GM23338 (cell line): ENCODE measurements at regions not wholly inside any gene's neighbourhood (a gene's known extent, or its start where the extent isn't known, plus 50 kb on each side); places are given as distances from the start of the nearest gene placed in this dataset.
A peak's percentile ranks its signal among the peaks of the same experiment; 100 is the strongest.

Experiments
- ATAC-seq: fragments of 200-7000 bp; cut with Tn5 transposase; 3 replicates; pipeline ENCODE4 v1.9.1; 2020
- DNase-seq: peaks from one replicate; pipeline ENCODE4 v3.0.0-alpha.2; 2015; ENCODE audit warnings: low spot score
- H2AFZ ChIP-seq: fragments of 200-600 bp; sonication (generic); 2 replicates; pipeline ENCODE4 v1.8.0; 2016; ENCODE audit warnings: antibody characterized with exemption, mild to moderate bottlenecking, moderate library complexity
- H3F3A ChIP-seq: fragments of 200-600 bp; sonication (generic); replicated peaks from 2 replicates; pipeline ENCODE4 v1.8.0; 2017; ENCODE audit warnings: antibody characterized with exemption, mixed run types, low read depth
- H3K27ac ChIP-seq: fragments of 200-600 bp; sonication (generic); 2 replicates; pipeline ENCODE4 v1.6.1; 2016; ENCODE audit warnings: low read depth
- H3K27me3 ChIP-seq: fragments of 200-600 bp; sonication (generic); 2 replicates; pipeline ENCODE4 v1.8.0; 2016; ENCODE audit warnings: mild to moderate bottlenecking, mixed run types, moderate library complexity; ENCODE audit not compliant: insufficient read depth
- H3K36me3 ChIP-seq: fragments of 200-600 bp; sonication (generic); 2 replicates; pipeline ENCODE4 v1.8.0; 2016; ENCODE audit warnings: mild to moderate bottlenecking; ENCODE audit not compliant: insufficient read depth
- H3K4me1 ChIP-seq: fragments of 200-600 bp; sonication (generic); 2 replicates; pipeline ENCODE4 v1.8.0; 2016; ENCODE audit warnings: mild to moderate bottlenecking, moderate library complexity; ENCODE audit not compliant: insufficient read depth
- H3K4me2 ChIP-seq: fragments of 200-600 bp; sonication (generic); 2 replicates; pipeline ENCODE4 v1.7.1; 2017; ENCODE audit warnings: mixed run types
- H3K4me3 ChIP-seq: fragments of 200-600 bp; sonication (generic); 2 replicates; pipeline ENCODE4 v1.6.1; 2016; ENCODE audit warnings: mixed run types
- H3K79me2 ChIP-seq: fragments of 200-600 bp; sonication (generic); replicated peaks from 2 replicates; pipeline ENCODE4 v1.8.0; 2017; ENCODE audit warnings: mild to moderate bottlenecking; ENCODE audit not compliant: insufficient read depth
- H3K9me2 ChIP-seq: fragments of 200-600 bp; sonication (generic); 2 replicates; pipeline ENCODE4 v1.8.0; 2017; ENCODE audit not compliant: insufficient read depth
- H4K20me1 ChIP-seq: fragments of 200-600 bp; sonication (generic); replicated peaks from 2 replicates; pipeline ENCODE4 v1.8.0; 2017; ENCODE audit warnings: mild to moderate bottlenecking; ENCODE audit not compliant: insufficient read depth
- H3K27ac Mint-ChIP-seq: 2 replicates; pipeline ENCODE4 v1.8.0; 2020; ENCODE audit warnings: inconsistent platforms, mild to moderate bottlenecking, moderate library complexity, mixed read lengths
- H3K27me3 Mint-ChIP-seq: 3 replicates; pipeline ENCODE4 v1.8.0; 2022; ENCODE audit warnings: low read depth, mild to moderate bottlenecking, moderate library complexity, mixed read lengths, inconsistent platforms; ENCODE audit not compliant: insufficient read depth, poor library complexity
- H3K36me3 Mint-ChIP-seq: 3 replicates; pipeline ENCODE4 v1.8.0; 2021; ENCODE audit warnings: low read depth, mild to moderate bottlenecking, inconsistent platforms, moderate library complexity, mixed read lengths
- H3K4me1 Mint-ChIP-seq: 3 replicates; pipeline ENCODE4 v1.8.0; 2020; ENCODE audit warnings: mild to moderate bottlenecking, inconsistent platforms, mixed read lengths
- H3K4me3 Mint-ChIP-seq: 3 replicates; pipeline ENCODE4 v1.8.0; 2021; ENCODE audit warnings: moderate library complexity, mild to moderate bottlenecking, inconsistent platforms, mixed read lengths
- H3K9me3 Mint-ChIP-seq: 3 replicates; pipeline ENCODE4 v1.8.0; 2020; ENCODE audit warnings: moderate library complexity, mild to moderate bottlenecking, inconsistent platforms, mixed read lengths
- EZH2phosphoT487 ChIP-seq: fragments of 200-600 bp; sonication (generic); IDR thresholded peaks from one replicate; pipeline ENCODE4 v1.8.1; 2018; ENCODE audit warnings: antibody characterized with exemption; ENCODE audit not compliant: unreplicated experiment
- JUNB ChIP-seq: IDR thresholded peaks from one replicate; pipeline ENCODE4 v1.6.1; 2016; ENCODE audit warnings: antibody characterized with exemption; ENCODE audit not compliant: unreplicated experiment
- NANOG ChIP-seq: IDR thresholded peaks from 2 replicates; pipeline ENCODE4 v1.6.1; 2016; ENCODE audit warnings: antibody characterized with exemption, borderline replicate concordance
- ZNF114 ChIP-seq: fragments of 250-450 bp; sonication (Bioruptor Pico); IDR thresholded peaks from 2 replicates; pipeline ENCODE4 v1.5.0; 2020; ENCODE audit warnings: mild to moderate bottlenecking, moderate library complexity
- TF ChIP-seq, protein P1 (sequence below): fragments of 250-450 bp; sonication (Bioruptor Pico); IDR thresholded peaks from 2 replicates; pipeline ENCODE4 v1.5.0; 2020; ENCODE audit warnings: mild to moderate bottlenecking, moderate library complexity
- TF ChIP-seq, protein P2 (sequence below), 2 experiments: fragments of 200-600 bp in 1 of 2; sonication (generic) in 1 of 2; conservative IDR thresholded peaks; 2 replicates each; pipeline versions ENCODE4 v1.5.1 to v1.6.1; 2016 to 2017; ENCODE audit warnings: antibody characterized with exemption in 2 of 2, low read depth in 2 of 2, mild to moderate bottlenecking in 2 of 2, moderate library complexity in 1 of 2
- TF ChIP-seq, protein P3 (sequence below): IDR thresholded peaks from 2 replicates; pipeline ENCODE4 v1.6.1; 2016; ENCODE audit warnings: antibody characterized with exemption

DNA sequence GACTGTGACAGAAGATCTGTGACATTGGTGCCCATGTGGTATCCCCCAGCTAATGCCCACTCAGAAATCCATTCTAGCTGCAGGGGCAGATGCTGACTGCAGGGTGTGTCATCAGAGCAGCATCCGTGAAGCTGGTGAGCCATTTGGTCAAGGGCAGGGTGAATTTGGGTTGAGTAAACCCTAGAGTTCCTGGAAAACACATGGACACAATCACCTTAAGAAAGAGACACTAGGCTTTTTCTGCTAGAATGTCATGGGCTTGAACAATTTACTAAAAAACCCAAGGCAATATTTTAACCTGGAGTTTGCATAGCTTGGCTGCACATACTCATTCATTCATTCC, 100.0 kb downstream of the ADAMTS15 start (continued):
- TF ChIP-seq, protein P1, sequence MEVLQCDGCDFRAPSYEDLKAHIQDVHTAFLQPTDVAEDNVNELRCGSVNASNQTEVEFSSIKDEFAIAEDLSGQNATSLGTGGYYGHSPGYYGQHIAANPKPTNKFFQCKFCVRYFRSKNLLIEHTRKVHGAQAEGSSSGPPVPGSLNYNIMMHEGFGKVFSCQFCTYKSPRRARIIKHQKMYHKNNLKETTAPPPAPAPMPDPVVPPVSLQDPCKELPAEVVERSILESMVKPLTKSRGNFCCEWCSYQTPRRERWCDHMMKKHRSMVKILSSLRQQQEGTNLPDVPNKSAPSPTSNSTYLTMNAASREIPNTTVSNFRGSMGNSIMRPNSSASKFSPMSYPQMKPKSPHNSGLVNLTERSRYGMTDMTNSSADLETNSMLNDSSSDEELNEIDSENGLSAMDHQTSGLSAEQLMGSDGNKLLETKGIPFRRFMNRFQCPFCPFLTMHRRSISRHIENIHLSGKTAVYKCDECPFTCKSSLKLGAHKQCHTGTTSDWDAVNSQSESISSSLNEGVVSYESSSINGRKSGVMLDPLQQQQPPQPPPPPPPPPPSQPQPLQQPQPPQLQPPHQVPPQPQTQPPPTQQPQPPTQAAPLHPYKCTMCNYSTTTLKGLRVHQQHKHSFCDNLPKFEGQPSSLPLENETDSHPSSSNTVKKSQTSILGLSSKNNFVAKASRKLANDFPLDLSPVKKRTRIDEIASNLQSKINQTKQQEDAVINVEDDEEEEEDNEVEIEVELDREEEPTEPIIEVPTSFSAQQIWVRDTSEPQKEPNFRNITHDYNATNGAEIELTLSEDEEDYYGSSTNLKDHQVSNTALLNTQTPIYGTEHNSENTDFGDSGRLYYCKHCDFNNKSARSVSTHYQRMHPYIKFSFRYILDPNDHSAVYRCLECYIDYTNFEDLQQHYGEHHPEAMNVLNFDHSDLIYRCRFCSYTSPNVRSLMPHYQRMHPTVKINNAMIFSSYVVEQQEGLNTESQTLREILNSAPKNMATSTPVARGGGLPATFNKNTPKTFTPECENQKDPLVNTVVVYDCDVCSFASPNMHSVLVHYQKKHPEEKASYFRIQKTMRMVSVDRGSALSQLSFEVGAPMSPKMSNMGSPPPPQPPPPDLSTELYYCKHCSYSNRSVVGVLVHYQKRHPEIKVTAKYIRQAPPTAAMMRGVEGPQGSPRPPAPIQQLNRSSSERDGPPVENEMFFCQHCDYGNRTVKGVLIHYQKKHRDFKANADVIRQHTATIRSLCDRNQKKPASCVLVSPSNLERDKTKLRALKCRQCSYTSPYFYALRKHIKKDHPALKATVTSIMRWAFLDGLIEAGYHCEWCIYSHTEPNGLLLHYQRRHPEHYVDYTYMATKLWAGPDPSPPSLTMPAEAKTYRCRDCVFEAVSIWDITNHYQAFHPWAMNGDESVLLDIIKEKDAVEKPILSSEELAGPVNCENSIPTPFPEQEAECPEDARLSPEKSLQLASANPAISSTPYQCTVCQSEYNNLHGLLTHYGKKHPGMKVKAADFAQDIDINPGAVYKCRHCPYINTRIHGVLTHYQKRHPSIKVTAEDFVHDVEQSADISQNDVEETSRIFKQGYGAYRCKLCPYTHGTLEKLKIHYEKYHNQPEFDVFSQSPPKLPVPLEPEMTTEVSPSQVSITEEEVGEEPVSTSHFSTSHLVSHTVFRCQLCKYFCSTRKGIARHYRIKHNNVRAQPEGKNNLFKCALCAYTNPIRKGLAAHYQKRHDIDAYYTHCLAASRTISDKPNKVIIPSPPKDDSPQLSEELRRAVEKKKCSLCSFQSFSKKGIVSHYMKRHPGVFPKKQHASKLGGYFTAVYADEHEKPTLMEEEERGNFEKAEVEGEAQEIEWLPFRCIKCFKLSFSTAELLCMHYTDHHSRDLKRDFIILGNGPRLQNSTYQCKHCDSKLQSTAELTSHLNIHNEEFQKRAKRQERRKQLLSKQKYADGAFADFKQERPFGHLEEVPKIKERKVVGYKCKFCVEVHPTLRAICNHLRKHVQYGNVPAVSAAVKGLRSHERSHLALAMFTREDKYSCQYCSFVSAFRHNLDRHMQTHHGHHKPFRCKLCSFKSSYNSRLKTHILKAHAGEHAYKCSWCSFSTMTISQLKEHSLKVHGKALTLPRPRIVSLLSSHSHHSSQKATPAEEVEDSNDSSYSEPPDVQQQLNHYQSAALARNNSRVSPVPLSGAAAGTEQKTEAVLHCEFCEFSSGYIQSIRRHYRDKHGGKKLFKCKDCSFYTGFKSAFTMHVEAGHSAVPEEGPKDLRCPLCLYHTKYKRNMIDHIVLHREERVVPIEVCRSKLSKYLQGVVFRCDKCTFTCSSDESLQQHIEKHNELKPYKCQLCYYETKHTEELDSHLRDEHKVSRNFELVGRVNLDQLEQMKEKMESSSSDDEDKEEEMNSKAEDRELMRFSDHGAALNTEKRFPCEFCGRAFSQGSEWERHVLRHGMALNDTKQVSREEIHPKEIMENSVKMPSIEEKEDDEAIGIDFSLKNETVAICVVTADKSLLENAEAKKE: no peak
- TF ChIP-seq EZH2phosphoT487 (no peak), ZNF114 (CRISPR knock-in tag) (no peak), JUNB (no peak), NANOG (no peak)
- TF ChIP-seq, protein P2, sequence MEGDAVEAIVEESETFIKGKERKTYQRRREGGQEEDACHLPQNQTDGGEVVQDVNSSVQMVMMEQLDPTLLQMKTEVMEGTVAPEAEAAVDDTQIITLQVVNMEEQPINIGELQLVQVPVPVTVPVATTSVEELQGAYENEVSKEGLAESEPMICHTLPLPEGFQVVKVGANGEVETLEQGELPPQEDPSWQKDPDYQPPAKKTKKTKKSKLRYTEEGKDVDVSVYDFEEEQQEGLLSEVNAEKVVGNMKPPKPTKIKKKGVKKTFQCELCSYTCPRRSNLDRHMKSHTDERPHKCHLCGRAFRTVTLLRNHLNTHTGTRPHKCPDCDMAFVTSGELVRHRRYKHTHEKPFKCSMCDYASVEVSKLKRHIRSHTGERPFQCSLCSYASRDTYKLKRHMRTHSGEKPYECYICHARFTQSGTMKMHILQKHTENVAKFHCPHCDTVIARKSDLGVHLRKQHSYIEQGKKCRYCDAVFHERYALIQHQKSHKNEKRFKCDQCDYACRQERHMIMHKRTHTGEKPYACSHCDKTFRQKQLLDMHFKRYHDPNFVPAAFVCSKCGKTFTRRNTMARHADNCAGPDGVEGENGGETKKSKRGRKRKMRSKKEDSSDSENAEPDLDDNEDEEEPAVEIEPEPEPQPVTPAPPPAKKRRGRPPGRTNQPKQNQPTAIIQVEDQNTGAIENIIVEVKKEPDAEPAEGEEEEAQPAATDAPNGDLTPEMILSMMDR (conservative IDR thresholded peaks at IDR 0.05; ENCODE audit: low read depth in 2 of 2): no peak

DNA sequence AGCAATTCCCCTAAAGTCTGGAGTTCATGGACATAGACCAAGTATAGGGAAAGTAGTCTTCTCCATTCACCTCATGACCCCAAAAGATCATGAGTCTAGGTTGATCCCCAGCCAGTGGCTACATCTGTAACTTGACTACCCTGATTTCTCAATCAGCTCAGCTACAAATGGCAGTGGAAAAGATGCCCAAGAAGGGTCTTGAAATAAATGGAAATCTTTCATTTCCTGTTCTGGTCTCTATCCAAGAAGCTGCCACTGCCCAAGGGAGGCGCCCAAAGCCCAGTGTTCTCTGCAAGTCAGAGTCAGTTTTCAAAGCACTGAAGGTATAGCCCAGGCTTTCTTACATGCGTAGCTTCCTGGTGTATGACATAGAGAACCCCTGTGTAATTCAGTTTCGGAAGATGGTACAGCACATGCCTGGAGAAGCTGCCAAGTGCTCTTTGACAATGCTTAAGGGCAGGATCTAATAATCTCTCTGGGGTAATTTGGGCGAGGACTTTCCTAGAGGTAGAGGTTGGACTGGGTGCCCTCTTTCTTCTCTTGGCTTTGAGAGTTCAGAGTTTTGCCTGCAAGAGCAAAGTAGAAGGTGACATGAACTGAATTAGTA, 101.1 kb downstream of the ADAMTS15 start:
- Mint-ChIP-seq H3K4me3 (no peak overlapping the region), H3K27ac (no peak overlapping the region), H3K27me3 (peaks cover 2% of the 10 kb centered on the region), H3K9me3 (no peaks in the 10 kb centered on the region), H3K36me3 (no peaks in the 10 kb centered on the region), H3K4me1 (peaks cover 6% of the 10 kb centered on the region; the same call in 2 of the 3 replicates)
- TF ChIP-seq, protein P2 (conservative IDR thresholded peaks at IDR 0.05; ENCODE audit: low read depth in 2 of 2): peak; percentile 33 to 52; a peak in 3 of 4 replicates
- TF ChIP-seq, protein P3, sequence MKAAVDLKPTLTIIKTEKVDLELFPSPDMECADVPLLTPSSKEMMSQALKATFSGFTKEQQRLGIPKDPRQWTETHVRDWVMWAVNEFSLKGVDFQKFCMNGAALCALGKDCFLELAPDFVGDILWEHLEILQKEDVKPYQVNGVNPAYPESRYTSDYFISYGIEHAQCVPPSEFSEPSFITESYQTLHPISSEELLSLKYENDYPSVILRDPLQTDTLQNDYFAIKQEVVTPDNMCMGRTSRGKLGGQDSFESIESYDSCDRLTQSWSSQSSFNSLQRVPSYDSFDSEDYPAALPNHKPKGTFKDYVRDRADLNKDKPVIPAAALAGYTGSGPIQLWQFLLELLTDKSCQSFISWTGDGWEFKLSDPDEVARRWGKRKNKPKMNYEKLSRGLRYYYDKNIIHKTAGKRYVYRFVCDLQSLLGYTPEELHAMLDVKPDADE: no peak
- 0 out of 2 replicates have a peak, but pooled peaks cover 1% of the 10 kb centered on the region for H3K9me2 ChIP-seq
- no peak; the same call in 2 of the 3 replicates for ATAC-seq
- H3K36me3 ChIP-seq: no peaks in the 10 kb centered on the region
- peaks cover 13% of the 10 kb centered on the region; the same call in 1 of the 2 replicates for H3K4me1 ChIP-seq
- peak; percentile 27 for DNase-seq
- no peaks in the 10 kb centered on the region for H3K79me2 ChIP-seq
- H3K27me3 ChIP-seq: no peaks in the 10 kb centered on the region
- no peak overlapping the region for H3K4me2 ChIP-seq
- H3K27ac ChIP-seq: no peak overlapping the region
- no peak overlapping the region for H3K4me3 ChIP-seq
- no peak overlapping the region for H2AFZ ChIP-seq
- H4K20me1 ChIP-seq: no peaks in the 10 kb centered on the region
- H3F3A ChIP-seq: no peaks in the 10 kb centered on the region
